NT2/D1 (cell line): ENCODE measurements at regions not wholly inside any gene's neighbourhood (a gene's known extent, or its start where the extent isn't known, plus 50 kb on each side); places are given as distances from the start of the nearest gene placed in this dataset.

Source experiments
- SUZ12 ChIP-seq: IDR thresholded peaks from 2 replicates; pipeline ENCODE4 v1.6.1; 2011; ENCODE audit not compliant: insufficient read length, insufficient read depth; ENCODE audit errors: extremely low read depth
- YY1 ChIP-seq: IDR thresholded peaks from 2 replicates; pipeline ENCODE4 v1.6.1; 2011; ENCODE audit not compliant: insufficient read length, insufficient read depth

- TF ChIP-seq SUZ12 (no peak), YY1 (no peak)
Observed at GRCh38 chr9:135281151-135281550, 193.7 kb downstream of the OLFM1 start.
